Left lobe of liver (tissue), 2 donors: ENCODE measurements at regions not wholly inside any gene's neighbourhood (a gene's known extent, or its start where the extent isn't known, plus 50 kb on each side); places are given as distances from the start of the nearest gene placed in this dataset.
A peak's percentile ranks its signal among the peaks of the same experiment; 100 is the strongest.
"Not testable (repeated sequence)": the region's sequence is repeated elsewhere in the genome, so short reads cannot be mapped to it uniquely, and the experiment has no call there.

Experiments
- ATAC-seq: fragments of 200-7000 bp; cut with Tn5 transposase; one replicate; pipeline ENCODE4 v1.9.1; 2020; ENCODE audit warnings: mild to moderate bottlenecking, moderate library complexity
- DNase-seq: peaks from one replicate; pipeline ENCODE4 v3.0.0-alpha.2; 2020; ENCODE audit warnings: low spot score
- donor health status: DM: no; HTN: no; CAD: no; lungs with moderate emphysema.
- donor health status: DM: no; HTN: yes; CAD: no.

DNA sequence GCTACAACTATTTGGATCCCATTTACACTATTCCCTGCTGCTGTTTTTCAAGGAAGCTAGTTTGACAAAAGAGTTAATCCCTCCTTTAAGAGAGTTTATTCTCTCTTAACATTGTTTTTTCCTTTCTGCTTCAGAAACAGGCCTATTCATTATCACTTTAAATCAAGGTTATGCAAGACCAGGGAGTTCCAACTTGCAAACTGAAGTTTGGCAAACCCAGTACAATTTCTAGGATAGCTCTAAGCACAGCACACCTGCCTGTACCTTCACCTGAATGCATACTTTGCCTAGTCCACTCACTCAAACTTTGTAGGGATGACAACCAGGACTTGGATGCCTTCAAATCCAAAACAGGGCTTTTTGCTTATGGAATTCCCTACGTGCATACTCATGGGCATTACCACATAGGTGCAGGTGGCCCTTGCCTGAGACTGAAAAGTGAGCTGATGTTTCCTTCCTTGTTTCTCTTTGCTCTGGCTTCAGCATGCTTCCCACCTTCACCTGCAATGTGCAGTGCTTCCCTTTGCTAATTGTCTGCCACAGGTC is 193.8 kb upstream of the MMADHC start:
- DNase-seq: no peak
- ATAC-seq: peak; percentile 74

DNA sequence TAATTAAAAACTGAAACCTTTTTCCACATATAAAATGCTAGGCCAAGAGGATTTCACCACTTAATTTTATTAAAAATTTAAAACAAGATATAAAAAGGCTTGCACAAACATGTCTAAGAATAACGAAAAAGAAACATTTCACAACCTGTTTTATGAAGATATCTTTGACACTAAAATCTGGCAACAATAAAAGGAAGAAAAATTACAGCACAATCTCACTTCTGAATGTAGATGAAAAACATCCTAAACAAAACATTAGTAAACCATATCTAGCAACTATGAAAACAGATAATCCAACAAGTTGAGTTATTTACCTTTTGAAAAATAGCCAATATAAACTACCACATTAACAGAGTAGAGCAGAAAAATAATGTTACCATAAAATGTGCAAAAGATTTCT is 185.4 kb upstream of the MMADHC start:
- no peak for ATAC-seq
- DNase-seq: no peak

DNA sequence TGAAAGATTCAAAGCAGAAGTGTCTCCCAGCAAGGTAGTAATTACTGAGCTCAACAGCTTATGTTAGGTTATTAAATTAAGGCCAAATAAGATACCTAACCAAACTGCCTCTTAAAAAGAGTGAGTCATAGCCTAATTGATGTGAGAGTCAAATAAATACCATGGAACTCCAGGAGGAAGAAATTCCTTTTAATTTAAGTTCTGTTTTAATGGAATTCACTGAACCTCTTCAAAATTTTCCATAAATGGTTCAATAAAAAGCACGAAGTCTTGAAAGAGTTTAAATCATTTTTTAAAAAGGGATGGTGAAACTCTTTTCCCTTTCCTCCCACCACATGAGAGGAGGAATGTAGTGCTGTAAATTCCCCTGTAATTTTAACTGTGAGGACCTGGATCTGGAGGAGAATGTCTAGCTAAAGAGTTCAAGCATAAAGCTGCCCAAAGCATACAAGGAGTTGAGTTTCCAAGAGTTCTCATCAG is 180.8 kb upstream of the MMADHC start:
- ATAC-seq (no peak), DNase-seq (no peak)

DNA sequence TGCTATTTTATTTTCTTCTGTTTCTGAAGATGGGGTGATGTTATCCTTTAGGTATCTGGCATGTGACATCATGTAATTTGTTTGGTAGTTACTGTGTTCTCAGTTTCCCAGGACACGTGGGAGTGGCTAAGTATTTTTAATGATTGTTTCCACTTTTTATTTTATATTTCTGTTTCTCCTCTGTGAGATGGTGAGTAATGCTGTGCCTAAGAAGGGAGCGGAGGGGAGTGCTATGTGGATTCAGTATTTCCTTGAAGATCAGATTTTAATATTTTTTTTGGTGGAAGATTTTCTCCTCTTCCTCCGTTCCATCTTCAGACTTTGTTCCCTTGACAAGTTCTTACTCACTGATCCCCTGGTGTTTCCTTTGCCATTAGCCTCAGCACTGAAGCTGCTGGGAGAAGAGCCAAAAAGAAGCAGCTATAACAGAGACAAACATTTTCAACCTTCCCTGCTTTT is 180.0 kb upstream of the MMADHC start:
- no peak for ATAC-seq
- no peak for DNase-seq

DNA sequence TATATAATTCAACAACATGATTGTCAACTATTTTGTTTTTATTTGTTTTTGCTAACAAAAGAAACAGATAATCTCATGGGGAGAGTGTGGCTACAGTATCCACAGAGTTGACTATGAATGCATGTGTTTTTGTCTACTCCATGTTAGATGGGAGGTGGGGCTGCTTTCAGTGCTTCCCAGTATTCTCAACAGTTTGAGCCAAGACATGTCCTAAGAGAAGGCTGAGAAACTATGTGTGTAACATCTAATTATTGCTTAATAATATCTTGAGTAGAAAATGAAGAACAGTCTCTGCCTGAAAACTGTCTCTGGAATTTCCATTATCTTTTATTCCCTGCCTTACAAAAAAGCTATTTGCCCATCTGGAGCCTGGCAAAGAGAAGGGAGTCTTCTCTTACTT is 178.8 kb upstream of the MMADHC start:
- DNase-seq: no peak
- no peak for ATAC-seq

DNA sequence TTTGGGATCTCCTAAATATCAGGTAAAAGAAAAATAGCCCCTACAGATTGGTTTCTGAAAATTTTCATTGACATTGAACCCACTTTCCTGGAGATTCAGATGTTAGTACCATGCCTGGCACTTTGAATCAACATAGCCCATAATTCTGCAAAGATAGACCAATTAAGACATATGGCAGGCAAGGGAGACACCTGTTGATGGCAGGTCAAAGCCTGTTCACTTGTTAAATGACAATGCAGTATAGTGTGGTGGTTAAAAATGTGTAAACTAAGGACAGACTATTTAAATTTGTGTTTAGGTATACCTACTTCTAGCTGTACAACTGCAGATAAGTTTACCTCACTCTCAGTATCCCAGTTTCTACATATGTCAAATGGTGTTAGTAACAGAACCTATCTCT is 178.1 kb upstream of the MMADHC start:
- no peak for DNase-seq
- no peak for ATAC-seq

DNA sequence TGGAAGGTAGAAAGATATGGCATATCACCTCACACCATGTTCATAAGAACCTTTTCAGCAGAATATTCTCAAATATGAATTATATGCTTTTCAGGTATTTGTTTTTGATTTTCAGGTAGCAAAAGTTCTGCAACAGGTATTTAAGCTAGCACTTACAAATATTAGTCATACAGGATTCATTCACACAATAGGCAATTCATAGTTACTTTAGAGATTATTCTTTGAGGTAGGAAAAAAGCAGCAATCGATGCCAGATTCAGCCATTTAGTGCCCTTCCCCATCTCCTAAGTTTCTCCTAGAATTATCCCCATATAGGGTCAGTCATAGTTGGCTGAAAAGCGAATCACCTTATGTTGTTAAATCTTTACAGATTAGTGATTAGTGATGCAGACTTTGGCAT is 177.4 kb upstream of the MMADHC start:
- ATAC-seq (no peak), DNase-seq (no peak)

DNA sequence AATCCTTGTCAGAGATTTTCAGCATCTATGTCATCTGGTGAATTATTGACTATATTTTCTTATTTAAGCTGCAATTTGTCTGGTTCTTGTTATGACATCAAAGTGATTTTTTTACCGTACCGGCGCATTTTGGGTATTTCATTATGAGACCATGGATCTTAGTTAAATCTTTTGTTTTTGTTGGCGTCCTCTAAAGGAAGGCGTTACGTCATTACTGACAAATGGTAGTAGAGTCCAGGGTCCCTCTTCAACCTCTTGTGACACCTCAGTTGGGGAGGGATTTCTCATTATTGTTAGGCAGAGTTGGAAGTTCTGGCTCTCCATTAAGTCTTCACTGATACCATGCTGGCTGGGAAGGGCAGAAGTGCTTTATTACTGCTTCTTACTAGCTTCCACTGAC is 175.8 kb upstream of the MMADHC start:
- no peak for ATAC-seq
- no peak for DNase-seq

DNA sequence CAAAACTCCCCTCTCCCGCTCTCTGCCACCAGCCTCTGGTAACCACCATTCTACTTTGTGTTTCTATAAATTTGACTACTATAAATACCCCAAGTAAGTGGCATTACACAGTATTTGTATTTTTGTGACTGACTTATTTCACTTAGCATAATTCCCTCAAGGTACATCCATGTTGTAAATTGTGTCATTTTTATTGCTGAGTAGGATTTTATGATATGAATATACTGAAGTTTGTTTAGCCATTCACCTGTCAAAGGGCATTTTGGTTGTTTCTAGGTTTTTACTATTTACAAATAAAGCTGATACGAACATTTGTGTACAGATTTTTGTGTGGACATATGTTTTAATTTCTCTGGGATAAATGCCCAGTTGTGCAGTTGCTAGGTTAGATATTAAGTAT is 174.0 kb upstream of the MMADHC start:
- ATAC-seq (no peak), DNase-seq (no peak)

DNA sequence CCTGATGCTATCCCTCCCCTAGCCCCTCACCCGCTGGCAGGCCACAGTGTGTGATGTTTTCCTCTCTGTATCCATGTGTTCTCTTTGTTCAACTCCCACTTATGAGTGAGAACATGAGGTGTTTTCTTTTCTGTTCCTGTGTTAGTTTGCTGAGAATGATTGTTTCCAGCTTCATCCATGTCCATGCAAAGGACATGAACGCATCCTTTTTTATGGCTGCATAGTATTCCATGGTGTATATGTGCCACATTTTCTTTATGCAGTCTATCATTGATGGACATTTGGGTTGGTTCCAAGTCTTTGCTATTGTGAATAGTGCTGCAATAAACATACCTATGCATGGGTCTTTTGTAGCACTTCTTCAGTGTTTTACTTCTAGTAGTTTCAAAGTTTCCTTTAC is 171.8 kb upstream of the MMADHC start:
- not testable (repeated sequence) for DNase-seq, ATAC-seq

DNA sequence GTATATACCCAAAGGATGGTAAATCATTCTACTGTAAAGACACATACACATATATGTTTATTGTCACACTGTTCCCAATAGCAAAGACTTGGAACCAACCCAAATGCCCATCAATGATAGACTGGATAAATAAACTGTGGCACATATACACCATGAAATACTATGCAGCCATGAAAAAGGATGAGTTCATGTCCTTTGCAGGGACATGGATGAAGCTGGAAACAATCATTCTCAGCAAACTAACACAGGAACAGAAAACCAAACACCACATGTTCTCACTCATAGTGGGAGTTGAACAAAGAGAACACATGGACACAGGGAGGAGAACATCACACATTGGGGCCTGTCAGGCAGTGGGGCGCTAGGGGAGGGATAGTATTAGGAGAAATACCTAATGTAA is 167.1 kb upstream of the MMADHC start:
- not testable (repeated sequence) for ATAC-seq, DNase-seq

DNA sequence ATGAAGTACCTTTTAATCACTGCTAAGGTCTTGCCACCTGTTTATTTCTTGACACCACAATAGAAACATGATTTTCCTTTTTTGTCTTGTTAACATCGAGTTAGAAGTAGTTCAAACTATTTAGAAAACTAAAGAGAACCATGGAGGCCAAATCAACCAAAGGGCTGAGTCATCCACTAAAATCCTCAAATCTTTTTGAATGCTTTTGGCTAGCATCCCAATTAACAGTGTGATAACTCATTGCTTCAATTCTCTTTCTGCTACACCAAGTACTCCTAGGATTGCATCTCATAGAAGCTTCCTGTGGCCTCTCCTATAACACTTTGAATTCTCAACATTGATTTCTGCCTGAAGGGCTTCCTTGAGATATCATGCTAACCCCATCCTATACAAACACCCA is 159.9 kb upstream of the MMADHC start:
- no peak for ATAC-seq
- DNase-seq: no peak

DNA sequence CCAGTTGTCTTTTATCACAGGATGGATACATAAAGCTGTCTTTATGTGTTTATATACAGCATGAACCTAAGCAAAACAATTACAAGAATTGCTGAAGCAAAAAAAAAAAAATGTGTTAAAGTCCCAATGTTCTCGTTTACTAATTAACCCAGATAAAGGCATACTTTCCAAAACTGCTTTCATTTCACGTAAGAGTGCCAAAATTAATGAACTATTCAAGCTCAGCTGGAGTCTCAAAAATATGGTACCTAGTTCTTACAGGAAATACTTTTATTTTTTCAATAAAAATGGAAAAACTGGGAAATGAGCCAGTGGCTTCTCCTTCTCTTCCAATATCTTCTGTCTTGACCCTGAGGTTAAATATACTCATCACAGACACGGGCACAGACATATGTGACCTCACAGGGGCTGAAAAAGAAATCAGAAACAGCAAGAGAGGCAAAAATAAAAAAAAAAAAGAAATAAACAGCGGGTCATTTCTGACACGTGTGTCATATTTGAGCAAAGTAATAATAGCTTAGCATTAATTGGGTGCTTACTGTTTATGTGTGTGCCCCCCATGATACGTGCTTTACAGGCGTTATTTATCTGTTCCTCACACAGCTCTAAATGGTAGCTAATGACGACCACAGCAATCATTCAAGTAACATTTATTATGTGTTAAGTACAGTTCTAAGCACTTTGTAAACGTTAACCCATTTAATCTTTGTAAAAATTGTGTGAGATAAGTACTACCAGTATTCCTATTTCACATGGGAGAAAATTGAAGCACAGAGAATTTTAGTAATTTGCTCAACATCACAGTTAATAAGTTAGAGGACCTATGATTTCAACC is 158.0 kb upstream of the MMADHC start:
- ATAC-seq: peak; percentile 46

DNA sequence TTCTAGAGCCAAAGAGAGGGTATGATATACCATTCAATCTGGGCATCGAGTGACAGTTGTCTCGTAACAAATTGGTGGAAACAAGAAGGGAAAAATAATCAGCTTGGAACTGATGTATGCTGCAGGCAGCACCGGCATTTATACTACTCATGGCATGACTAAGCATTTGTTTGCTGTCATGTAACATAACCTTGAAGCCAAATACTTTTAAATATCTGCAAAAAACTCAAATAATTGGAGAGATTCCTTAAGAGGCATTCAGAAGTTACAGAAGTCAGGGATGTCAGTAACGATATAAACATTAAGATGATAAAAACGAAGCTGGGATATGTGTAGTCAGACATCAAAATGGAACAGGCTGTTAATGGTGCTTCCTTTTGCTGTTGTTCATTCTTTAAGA is 157.3 kb upstream of the MMADHC start:
- ATAC-seq (no peak), DNase-seq (no peak)

More for the DNA sequence above, 158.0 kb upstream of the MMADHC start:
- DNase-seq: no peak

DNA sequence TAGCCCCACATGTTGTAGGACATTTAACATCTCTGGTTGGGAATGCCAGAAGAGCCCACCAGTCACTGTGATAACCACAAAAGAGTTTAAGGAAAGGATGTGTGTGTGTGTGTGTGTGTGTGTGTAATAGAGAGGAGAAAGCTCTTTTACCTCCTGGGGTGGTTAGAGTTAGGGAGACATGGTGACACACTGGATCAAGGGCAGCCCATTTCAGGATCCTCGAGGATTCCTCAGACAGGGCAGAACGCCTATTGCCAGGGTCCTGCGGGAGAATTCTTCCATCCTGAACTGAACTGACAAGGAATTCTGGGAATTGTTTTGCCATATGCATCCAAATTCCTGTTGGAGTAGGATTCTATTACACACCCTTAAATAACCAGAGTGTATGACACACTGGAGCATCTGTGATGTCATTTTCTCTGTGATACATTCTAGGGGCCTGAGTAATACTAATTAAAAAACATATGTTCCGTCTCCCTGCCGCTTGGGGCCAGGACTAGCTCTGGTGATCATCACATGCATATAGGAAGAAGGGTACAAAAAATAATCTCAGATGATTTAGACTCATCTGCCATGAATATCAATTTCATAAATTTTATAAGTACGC is 156.4 kb upstream of the MMADHC start:
- DNase-seq (no peak), ATAC-seq (no peak)

DNA sequence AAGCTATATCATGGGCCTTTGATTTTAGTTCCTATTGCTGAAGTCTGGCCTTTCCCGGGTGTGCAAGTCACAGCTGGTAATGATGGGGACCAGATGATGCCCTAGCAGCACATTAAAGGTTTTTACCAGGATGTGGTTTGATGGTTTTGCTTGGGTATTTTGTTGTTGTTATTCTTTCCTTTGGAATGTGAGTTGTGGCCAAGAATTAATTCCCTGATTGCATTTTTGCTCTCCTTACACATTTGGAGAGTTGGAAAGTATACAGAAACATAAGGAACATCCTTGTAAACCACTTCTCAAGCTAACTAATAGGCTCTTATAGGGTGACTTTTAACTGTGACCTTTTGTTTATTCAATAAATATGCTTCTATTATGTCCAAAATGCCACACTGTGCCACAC is 154.1 kb upstream of the MMADHC start:
- ATAC-seq: no peak
- no peak for DNase-seq

DNA sequence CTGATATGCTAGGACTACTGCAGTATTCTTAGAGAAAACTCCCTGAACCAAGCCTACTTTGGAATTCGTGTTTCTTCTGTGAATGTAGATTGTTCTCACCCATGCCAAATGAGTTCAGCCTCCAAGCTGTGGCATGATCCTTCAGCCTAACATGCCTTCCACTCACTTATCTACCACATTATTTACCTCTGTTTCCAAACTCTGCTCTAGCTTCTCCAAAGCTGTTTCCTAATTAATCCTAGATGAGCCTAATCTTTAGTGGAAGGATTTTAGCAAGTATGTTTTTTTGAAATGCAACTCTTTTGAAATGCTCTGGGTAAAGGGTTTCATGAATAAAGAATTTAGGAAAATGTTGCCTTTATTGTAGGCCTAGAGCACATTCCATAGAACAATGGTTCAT is 152.9 kb upstream of the MMADHC start:
- ATAC-seq: no peak
- DNase-seq: no peak

DNA sequence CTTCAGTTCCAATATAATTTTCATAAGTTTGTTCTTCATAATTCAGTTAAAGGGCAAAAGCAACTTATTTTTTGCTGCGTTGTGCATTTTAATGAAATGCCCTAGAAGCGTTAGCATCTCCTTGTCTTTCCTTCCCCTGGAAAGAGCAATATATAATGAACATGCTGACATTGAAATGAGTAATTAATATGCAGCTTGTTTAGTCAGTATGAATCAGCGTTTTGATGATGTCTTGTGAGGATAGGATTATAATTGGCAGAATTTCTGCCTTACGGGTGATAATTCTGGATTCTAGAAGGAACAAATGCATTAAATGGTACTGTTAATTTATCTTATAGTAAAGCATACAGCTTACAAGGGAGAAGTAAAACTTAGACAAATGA is 152.3 kb upstream of the MMADHC start:
- ATAC-seq (no peak), DNase-seq (no peak)

DNA sequence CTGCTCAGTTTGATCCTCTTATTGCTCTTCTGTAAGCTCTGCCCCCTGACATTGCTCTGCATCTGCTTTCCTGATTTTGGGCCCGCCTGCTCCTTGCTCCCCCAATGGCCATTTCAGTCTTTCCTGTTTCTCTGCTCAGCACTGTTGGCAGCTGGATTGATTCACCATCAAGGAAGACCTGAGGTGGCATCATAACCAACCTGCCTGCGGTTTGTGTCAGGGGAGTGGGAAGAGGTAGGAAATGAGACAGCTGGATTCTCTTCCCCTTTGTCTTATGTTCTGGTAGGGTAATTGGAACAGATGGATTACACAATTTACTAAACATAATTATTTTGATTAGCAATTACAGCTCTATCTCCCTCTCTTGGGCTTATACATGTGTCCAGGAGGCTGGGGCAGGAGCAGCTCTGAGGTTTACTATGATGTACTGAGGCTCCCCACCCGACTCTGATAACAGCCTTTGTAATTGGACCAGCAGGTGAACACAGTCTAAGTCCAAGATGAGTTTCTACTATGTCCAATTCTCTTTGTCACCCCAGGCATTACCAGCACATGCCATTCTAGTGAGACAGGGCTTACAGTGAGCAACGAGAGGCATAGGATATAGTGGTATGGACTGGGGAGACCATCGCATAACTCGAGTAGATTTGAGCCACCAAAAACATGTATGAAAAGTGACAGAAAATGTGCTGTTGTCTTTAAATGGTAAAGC is 151.8 kb upstream of the MMADHC start:
- ATAC-seq (no peak), DNase-seq (no peak)

DNA sequence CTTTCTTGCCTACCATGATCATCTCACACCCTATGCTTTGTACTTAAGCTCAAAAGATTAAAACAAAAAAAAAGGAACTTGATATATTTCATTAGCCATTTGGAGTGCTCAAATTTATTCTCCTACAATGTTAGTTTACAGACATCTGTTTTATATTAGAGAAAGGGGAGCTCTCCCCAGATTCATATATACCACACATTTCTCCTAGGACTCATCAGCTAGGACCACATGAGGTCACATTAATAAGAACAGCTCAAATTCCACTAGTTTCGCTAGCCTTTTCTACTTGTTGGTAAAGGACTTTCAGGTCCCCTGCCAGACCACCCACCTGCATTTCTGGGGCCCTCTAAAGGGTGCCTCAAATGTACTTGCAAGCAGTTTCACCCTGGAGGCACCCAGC is 151.2 kb upstream of the MMADHC start:
- ATAC-seq: no peak
- no peak for DNase-seq

DNA sequence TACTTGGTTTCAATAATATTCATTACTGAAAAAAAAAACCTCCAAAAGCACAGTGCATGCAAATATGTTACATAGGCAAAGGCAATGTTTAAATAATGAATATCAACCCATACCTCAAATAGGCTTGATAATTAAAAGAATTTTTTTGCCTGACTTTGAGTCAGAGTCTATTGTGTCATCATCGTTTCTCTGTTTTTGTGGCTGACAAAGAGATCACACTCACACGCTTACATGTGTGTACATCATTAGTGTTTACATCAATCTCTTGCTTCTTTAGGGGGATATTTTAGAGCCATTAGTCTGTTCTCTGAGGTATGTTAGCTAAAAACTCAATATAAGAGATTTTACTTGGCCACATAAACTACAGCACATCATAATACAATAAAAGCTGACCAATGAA is 150.3 kb upstream of the MMADHC start:
- no peak for ATAC-seq
- no peak for DNase-seq
